Endodermal cell (in vitro differentiated cells): ENCODE measurements at regions not wholly inside any gene's neighbourhood (a gene's known extent, or its start where the extent isn't known, plus 50 kb on each side); places are given as distances from the start of the nearest gene placed in this dataset.

ENCODE experiments used
- DNase-seq: peaks from one replicate; pipeline ENCODE4 v3.0.0-alpha.2; 2017
- H3K27ac ChIP-seq: 2 replicates; pipeline ENCODE4 v1.5.1; 2013; ENCODE audit warnings: mild to moderate bottlenecking, low read depth, low read length, moderate library complexity
- H3K27me3 ChIP-seq: 2 replicates; pipeline ENCODE4 v1.6.1; 2013; ENCODE audit warnings: mild to moderate bottlenecking, low read length, moderate library complexity; ENCODE audit not compliant: insufficient read depth, control insufficient read depth, poor library complexity, severe bottlenecking
- H3K36me3 ChIP-seq: 2 replicates; pipeline ENCODE4 v1.7.0; 2013; ENCODE audit warnings: mild to moderate bottlenecking, low read length, moderate library complexity; ENCODE audit not compliant: control insufficient read depth, insufficient read depth
- H3K4me1 ChIP-seq: one replicate; pipeline ENCODE4 v1.7.0; 2013; ENCODE audit warnings: low read length; ENCODE audit not compliant: control insufficient read depth, insufficient read depth
- H3K4me3 ChIP-seq: 2 replicates; pipeline ENCODE4 v1.5.1; 2013; ENCODE audit warnings: mild to moderate bottlenecking, low read length, moderate library complexity
- H3K9ac ChIP-seq: 2 replicates; pipeline ENCODE4 v1.6.1; 2013; ENCODE audit warnings: mild to moderate bottlenecking, low read length, moderate library complexity; ENCODE audit not compliant: poor library complexity, severe bottlenecking; ENCODE audit errors: extremely low read depth
- H3K9me3 ChIP-seq: 2 replicates; pipeline ENCODE4 v1.6.1; 2013; ENCODE audit warnings: mild to moderate bottlenecking, low read length, moderate library complexity; ENCODE audit not compliant: control insufficient read depth
- H3K27ac Mint-ChIP-seq: 2 replicates; pipeline ENCODE4 v1.8.0; 2020; ENCODE audit warnings: mixed read lengths
- H3K27me3 Mint-ChIP-seq: 2 replicates; pipeline ENCODE4 v1.8.0; 2021; ENCODE audit warnings: mild to moderate bottlenecking, mixed read lengths; ENCODE audit not compliant: insufficient read depth
- H3K36me3 Mint-ChIP-seq: 2 replicates; pipeline ENCODE4 v1.8.0; 2020; ENCODE audit warnings: low read depth, mixed read lengths
- H3K4me1 Mint-ChIP-seq: 2 replicates; pipeline ENCODE4 v1.8.0; 2020; ENCODE audit warnings: mixed read lengths
- H3K4me3 Mint-ChIP-seq: 2 replicates; pipeline ENCODE4 v1.8.0; 2020; ENCODE audit warnings: mild to moderate bottlenecking, moderate library complexity, mixed read lengths
- H3K9me3 Mint-ChIP-seq: 2 replicates; pipeline ENCODE4 v1.8.0; 2020; ENCODE audit warnings: mild to moderate bottlenecking, mixed read lengths
- CTCF ChIP-seq: fragments of 200-600 bp; sonication (generic); conservative IDR thresholded peaks from 2 replicates; pipeline ENCODE4 v1.5.0; 2021; ENCODE audit warnings: antibody characterized with exemption, mild to moderate bottlenecking
- WGBS, 2 experiments: methylation state at CpG; one replicate each; pipeline versions ENCODE4 v1.1.5 to v1.1.7; 2013; ENCODE audit warnings: missing lambda C conversion rate in 2 of 2, mixed read lengths in 1 of 2; ENCODE audit not compliant: insufficient coverage in 1 of 2, insufficient read length in 1 of 2; 5-methylcytosine and 5-hydroxymethylcytosine counted together

GRCh38 chr19:27752530-27753184, 1460.3 kb downstream of the UQCRFS1 start:
- Histone ChIP-seq H3K9me3 (peaks cover 7% of the 10 kb centered on the region), H3K27ac (no peak overlapping the region), H3K4me1 (no peaks in the 10 kb centered on the region), H3K27me3 (no peaks in the 10 kb centered on the region), H3K9ac (no peak overlapping the region), H3K4me3 (no peak overlapping the region), H3K36me3 (no peaks in the 10 kb centered on the region)
- 84 to 87% methylated on average over 6 of the region's 6 CpGs for WGBS, 2 experiments
- DNase-seq: no peak
- Mint-ChIP-seq H3K4me1 (no peaks in the 10 kb centered on the region), H3K36me3 (no peaks in the 10 kb centered on the region), H3K9me3 (peaks cover 74% of the 10 kb centered on the region), H3K27me3 (peaks cover 12% of the 10 kb centered on the region), H3K27ac (no peak overlapping the region), H3K4me3 (no peak overlapping the region)
- TF ChIP-seq CTCF: no peak

GRCh38 chr19:27751044-27751391, 1461.9 kb downstream of the UQCRFS1 start:
- no peak overlapping the region for H3K27ac Mint-ChIP-seq
- Histone ChIP-seq H3K27me3 (no peaks in the 10 kb centered on the region), H3K4me1 (no peaks in the 10 kb centered on the region), H3K9ac (no peak overlapping the region), H3K36me3 (no peaks in the 10 kb centered on the region), H3K4me3 (no peak overlapping the region), H3K9me3 (peaks cover 7% of the 10 kb centered on the region), H3K27ac (no peak overlapping the region)
- no peaks in the 10 kb centered on the region for H3K4me1 Mint-ChIP-seq
- 80 to 85% methylated on average over 2 to 4 of the region's 4 CpGs for whole genome bisulfite sequencing, 2 experiments
- no peaks in the 10 kb centered on the region for H3K36me3 Mint-ChIP-seq
- no peak overlapping the region for H3K4me3 Mint-ChIP-seq
- H3K9me3 Mint-ChIP-seq: peaks cover 64% of the 10 kb centered on the region
- no peak for TF ChIP-seq CTCF
- peak; percentile 5 for DNase-seq
- H3K27me3 Mint-ChIP-seq: peaks cover 17% of the 10 kb centered on the region

- Mint-ChIP-seq H3K36me3 (no peaks in the 10 kb centered on the region), H3K4me1 (no peaks in the 10 kb centered on the region), H3K27ac (no peak overlapping the region), H3K9me3 (peaks cover 59% of the 10 kb centered on the region), H3K4me3 (no peak overlapping the region), H3K27me3 (peaks cover 13% of the 10 kb centered on the region)
- no peaks in the 10 kb centered on the region for H3K27me3 ChIP-seq
- H3K27ac ChIP-seq: peak overlapping the region; percentile 32
- 64 to 88% methylated on average over 5 to 6 of the region's 6 CpGs for WGBS, 2 experiments
- TF ChIP-seq CTCF: no peak
- no peaks in the 10 kb centered on the region for H3K36me3 ChIP-seq
- peak; percentile 5 for DNase-seq
- no peak overlapping the region for H3K9ac ChIP-seq
- H3K4me3 ChIP-seq: no peak overlapping the region
- no peaks in the 10 kb centered on the region for H3K4me1 ChIP-seq
- H3K9me3 ChIP-seq: peaks cover 7% of the 10 kb centered on the region
These were observed 1462.4 kb downstream of the UQCRFS1 start for GRCh38 chr19:27750391-27751043.
